GM12878 (cell line): ENCODE measurements at regions not wholly inside any gene's neighbourhood (a gene's known extent, or its start where the extent isn't known, plus 50 kb on each side); places are given as distances from the start of the nearest gene placed in this dataset.

ENCODE experiments used
- ATAC-seq: fragments of 200-7000 bp; cut with Tn5 transposase; 3 replicates; pipeline ENCODE4 v1.9.1; 2020; ENCODE audit warnings: mild to moderate bottlenecking, moderate library complexity
- BruUV-seq: library from RNA; stranded (reverse); fragments of 400-500 nt; replicated peaks from 2 replicates; lab custom pipeline; 2021; lab: Mats Ljungman, UMichigan
- CTCF ChIA-PET: fragments of 300-600 bp; sonication (Branson Sonifier 250); formaldehyde crosslinking; extraction: SDS; loops from one replicate; lab custom pipeline; 2021; ENCODE audit warnings: inconsistent platforms; lab: Yijun Ruan, JAX
- POLR2A ChIA-PET: fragments of 350-600 bp; formaldehyde crosslinking; extraction: SDS; loops from one replicate; lab custom pipeline; 2021; ENCODE audit warnings: inconsistent platforms; lab: Charles Lee
- RAD21 ChIA-PET: fragments of 300-600 bp; sonication (Branson Sonifier 250); formaldehyde crosslinking; loops from one replicate; lab custom pipeline; 2023; ENCODE audit warnings: antibody characterized with exemption; ENCODE audit not compliant: unreplicated experiment; lab: Charles Lee
- SMC1A ChIA-PET: fragments of 300-600 bp; sonication (Branson Sonifier 250); formaldehyde crosslinking; loops from one replicate; lab custom pipeline; 2023; ENCODE audit not compliant: unreplicated experiment, uncharacterized antibody; lab: Charles Lee
- DNase-seq: peaks from one replicate; pipeline ENCODE4 v3.0.0-alpha.2; 2011; ENCODE audit warnings: low read depth, low spot score
- FAIRE-seq: peaks from 3 replicates; lab custom pipeline; 2011; peaks lifted over from hg19 to GRCh38; lab: Jason Lieb, UNC
- H2AFZ ChIP-seq: 2 replicates; pipeline ENCODE4 v1.6.0; 2011; ENCODE audit warnings: low read depth, low read length, control low read depth; ENCODE audit not compliant: control insufficient read depth
- H3K27ac ChIP-seq: 2 replicates; pipeline ENCODE4 v1.5.1; 2011; ENCODE audit warnings: control low read depth; ENCODE audit not compliant: control insufficient read depth, insufficient read depth
- H3K27me3 ChIP-seq, 2 experiments: replicated peaks in 1 of 2; 2 replicates each; pipeline versions ENCODE4 v1.6.0 to v1.6.1; 2011; ENCODE audit warnings: low read length in 1 of 2; ENCODE audit not compliant: control insufficient read depth in 2 of 2, insufficient read depth in 2 of 2
- H3K36me3 ChIP-seq, 2 experiments: 2 replicates each; pipeline ENCODE4 v1.5.1; 2011; ENCODE audit warnings: low read length in 1 of 2; ENCODE audit not compliant: control insufficient read depth in 2 of 2, insufficient read depth in 2 of 2
- H3K4me1 ChIP-seq: 2 replicates; pipeline ENCODE4 v1.6.1; 2011; ENCODE audit warnings: mild to moderate bottlenecking, low read length, moderate library complexity, mixed read lengths; ENCODE audit not compliant: control insufficient read depth, insufficient read depth
- H3K4me2 ChIP-seq: 2 replicates; pipeline ENCODE4 v1.6.0; 2011; ENCODE audit warnings: control low read depth; ENCODE audit not compliant: control insufficient read depth, insufficient read depth
- H3K4me3 ChIP-seq: fragments of 200-600 bp; sonication (generic); 2 replicates; pipeline ENCODE4 v1.5.1; 2016
- H3K79me2 ChIP-seq: 2 replicates; pipeline ENCODE4 v1.6.0; 2011; ENCODE audit warnings: low read length; ENCODE audit not compliant: control insufficient read depth, insufficient read depth
- H3K9ac ChIP-seq: 2 replicates; pipeline ENCODE4 v1.8.0; 2011; ENCODE audit warnings: low read length, control low read depth, mixed read lengths; ENCODE audit not compliant: control insufficient read depth, insufficient read depth
- H3K9me3 ChIP-seq: replicated peaks from 3 replicates; pipeline ENCODE4 v1.5.1; 2011; ENCODE audit warnings: mild to moderate bottlenecking, low read length; ENCODE audit not compliant: control insufficient read depth, insufficient read depth
- H4K20me1 ChIP-seq: 2 replicates; pipeline ENCODE4 v1.6.0; 2011; ENCODE audit not compliant: control insufficient read depth, insufficient read depth
- BRCA1 ChIP-seq: IDR thresholded peaks from 2 replicates; pipeline ENCODE4 v1.6.1; 2011; ENCODE audit warnings: low read depth, low read length, improper control_type of control experiment
- POLR2AphosphoS2 ChIP-seq: IDR thresholded peaks from 2 replicates; pipeline ENCODE4 v1.6.1; 2011; ENCODE audit warnings: low read depth, mild to moderate bottlenecking, low read length, improper control_type of control experiment, moderate library complexity
- RELA ChIP-seq: fragments of 450-650 bp; IDR thresholded peaks from 2 replicates; pipeline ENCODE4 v1.8.0; 2014; ENCODE audit warnings: borderline replicate concordance; ENCODE audit not compliant: partially characterized antibody
- TBL1XR1 ChIP-seq: IDR thresholded peaks from 2 replicates; pipeline ENCODE4 v1.6.1; 2012; ENCODE audit warnings: low read depth, low read length, improper control_type of control experiment
- WGBS: methylation state at CpG from one replicate; pipeline ENCODE4 v1.1.6; 2016; ENCODE audit warnings: low lambda C conversion rate; ENCODE audit not compliant: insufficient replicate concordance, insufficient coverage; ENCODE audit errors: missing lambda C conversion rate; 5-methylcytosine and 5-hydroxymethylcytosine counted together
- in situ Hi-C: fragments of 300-500 bp; cut with MboI; formaldehyde crosslinking; loops from 9 replicates; pipeline ENCODE4 v1.14.3; 2018; ENCODE audit warnings: mixed read lengths
- intact Hi-C: fragments of 100-400 bp; cut with micrococcal nuclease; formaldehyde crosslinking; loops from one replicate; pipeline ENCODE4 v1.14.2; 2022; ENCODE audit not compliant: unreplicated experiment
- TF ChIP-seq, protein P1 (sequence below): IDR thresholded peaks from 2 replicates; pipeline ENCODE4 v1.6.1; 2012; ENCODE audit warnings: improper control_type of control experiment, low read depth, low read length; ENCODE audit not compliant: insufficient replicate concordance

DNA sequence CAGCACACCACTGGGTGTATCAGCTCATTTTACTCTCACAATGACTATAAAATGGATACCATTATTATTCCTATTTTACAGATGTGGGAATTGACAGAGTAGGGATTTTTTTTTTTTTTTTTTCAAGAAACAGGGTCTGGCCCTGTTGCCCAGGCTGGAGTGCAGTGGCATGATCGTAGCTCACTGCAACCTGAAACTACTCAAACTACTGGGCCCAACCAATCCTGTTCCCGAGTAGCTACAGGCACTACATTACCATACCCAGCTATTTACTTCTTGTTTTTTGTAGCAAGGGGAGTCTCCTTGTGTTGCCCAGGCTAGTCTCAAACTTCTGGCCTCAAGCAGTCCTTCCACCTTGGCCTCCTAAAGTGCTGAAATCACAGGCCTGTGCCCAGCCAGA lies 95.2 kb downstream of the LARP7 start:
- no peak for DNase-seq
- SMC1A ChIA-PET = interaction anchor here (0.6 to 2.6 kb wide), 8 partner anchors 11 to 405 kb away, joined by 3 to 12 read pairs (median 3); no protein-coding TSS in a partner anchor

More for the DNA sequence above, 95.2 kb downstream of the LARP7 start:
- TF ChIP-seq RELA (no peak), BRCA1 (no peak), TBL1XR1 (no peak), POLR2AphosphoS2 (no peak)
- TF ChIP-seq, protein P1, sequence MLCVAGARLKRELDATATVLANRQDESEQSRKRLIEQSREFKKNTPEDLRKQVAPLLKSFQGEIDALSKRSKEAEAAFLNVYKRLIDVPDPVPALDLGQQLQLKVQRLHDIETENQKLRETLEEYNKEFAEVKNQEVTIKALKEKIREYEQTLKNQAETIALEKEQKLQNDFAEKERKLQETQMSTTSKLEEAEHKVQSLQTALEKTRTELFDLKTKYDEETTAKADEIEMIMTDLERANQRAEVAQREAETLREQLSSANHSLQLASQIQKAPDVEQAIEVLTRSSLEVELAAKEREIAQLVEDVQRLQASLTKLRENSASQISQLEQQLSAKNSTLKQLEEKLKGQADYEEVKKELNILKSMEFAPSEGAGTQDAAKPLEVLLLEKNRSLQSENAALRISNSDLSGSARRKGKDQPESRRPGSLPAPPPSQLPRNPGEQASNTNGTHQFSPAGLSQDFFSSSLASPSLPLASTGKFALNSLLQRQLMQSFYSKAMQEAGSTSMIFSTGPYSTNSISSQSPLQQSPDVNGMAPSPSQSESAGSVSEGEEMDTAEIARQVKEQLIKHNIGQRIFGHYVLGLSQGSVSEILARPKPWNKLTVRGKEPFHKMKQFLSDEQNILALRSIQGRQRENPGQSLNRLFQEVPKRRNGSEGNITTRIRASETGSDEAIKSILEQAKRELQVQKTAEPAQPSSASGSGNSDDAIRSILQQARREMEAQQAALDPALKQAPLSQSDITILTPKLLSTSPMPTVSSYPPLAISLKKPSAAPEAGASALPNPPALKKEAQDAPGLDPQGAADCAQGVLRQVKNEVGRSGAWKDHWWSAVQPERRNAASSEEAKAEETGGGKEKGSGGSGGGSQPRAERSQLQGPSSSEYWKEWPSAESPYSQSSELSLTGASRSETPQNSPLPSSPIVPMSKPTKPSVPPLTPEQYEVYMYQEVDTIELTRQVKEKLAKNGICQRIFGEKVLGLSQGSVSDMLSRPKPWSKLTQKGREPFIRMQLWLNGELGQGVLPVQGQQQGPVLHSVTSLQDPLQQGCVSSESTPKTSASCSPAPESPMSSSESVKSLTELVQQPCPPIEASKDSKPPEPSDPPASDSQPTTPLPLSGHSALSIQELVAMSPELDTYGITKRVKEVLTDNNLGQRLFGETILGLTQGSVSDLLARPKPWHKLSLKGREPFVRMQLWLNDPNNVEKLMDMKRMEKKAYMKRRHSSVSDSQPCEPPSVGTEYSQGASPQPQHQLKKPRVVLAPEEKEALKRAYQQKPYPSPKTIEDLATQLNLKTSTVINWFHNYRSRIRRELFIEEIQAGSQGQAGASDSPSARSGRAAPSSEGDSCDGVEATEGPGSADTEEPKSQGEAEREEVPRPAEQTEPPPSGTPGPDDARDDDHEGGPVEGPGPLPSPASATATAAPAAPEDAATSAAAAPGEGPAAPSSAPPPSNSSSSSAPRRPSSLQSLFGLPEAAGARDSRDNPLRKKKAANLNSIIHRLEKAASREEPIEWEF = no peak
- H3K4me2 ChIP-seq = no peak overlapping the region
- ChIA-PET POLR2A (interaction anchor here (0.6 kb wide), 2 partner anchors 10 to 30 kb away, joined by 3 to 4 read pairs; no protein-coding TSS in a partner anchor), RAD21 (interaction anchor here (0.7 to 0.9 kb wide), 3 partner anchors 22 to 412 kb away, joined by 3 to 4 read pairs (median 3); no protein-coding TSS in a partner anchor), CTCF (interaction anchor here (0.8 to 2.0 kb wide), 4 partner anchors 31 to 219 kb away, joined by 5 to 12 read pairs (median 6); no protein-coding TSS in a partner anchor)
- H3K9me3 ChIP-seq = no peaks in the 10 kb centered on the region
- no peaks in the 10 kb centered on the region for H3K27me3 ChIP-seq
- ATAC-seq = no peak
- H3K4me3 ChIP-seq = no peak overlapping the region
- peaks cover 23% of the 10 kb centered on the region for H3K4me1 ChIP-seq
- H3K79me2 ChIP-seq = no peaks in the 10 kb centered on the region
- H2AFZ ChIP-seq = no peak overlapping the region; the same call in 1 of the 2 replicates
- BruUV-seq = no TSS peak
- intact Hi-C loops (no loop called here), in situ Hi-C loops (no loop called here)
- no peak overlapping the region for H3K27ac ChIP-seq
- no peaks in the 10 kb centered on the region for H3K36me3 ChIP-seq
- H4K20me1 ChIP-seq = no peaks in the 10 kb centered on the region
- no peak overlapping the region for H3K9ac ChIP-seq
- WGBS = 64% methylated on average over 2 of the region's 2 CpGs
- FAIRE-seq = no peak
